GM19043 (cell line): ENCODE measurements at regions not wholly inside any gene's neighbourhood (a gene's known extent, or its start where the extent isn't known, plus 50 kb on each side); places are given as distances from the start of the nearest gene placed in this dataset.
"Not testable (repeated sequence)": the region's sequence is repeated elsewhere in the genome, so short reads cannot be mapped to it uniquely, and the experiment has no call there.

Experiments
- ATAC-seq: cut with Tn5 transposase; IDR thresholded peaks from one replicate; pipeline ENCODE4 v1.9.1; 2021; ENCODE audit warnings: low read depth; ENCODE audit not compliant: unreplicated experiment

DNA sequence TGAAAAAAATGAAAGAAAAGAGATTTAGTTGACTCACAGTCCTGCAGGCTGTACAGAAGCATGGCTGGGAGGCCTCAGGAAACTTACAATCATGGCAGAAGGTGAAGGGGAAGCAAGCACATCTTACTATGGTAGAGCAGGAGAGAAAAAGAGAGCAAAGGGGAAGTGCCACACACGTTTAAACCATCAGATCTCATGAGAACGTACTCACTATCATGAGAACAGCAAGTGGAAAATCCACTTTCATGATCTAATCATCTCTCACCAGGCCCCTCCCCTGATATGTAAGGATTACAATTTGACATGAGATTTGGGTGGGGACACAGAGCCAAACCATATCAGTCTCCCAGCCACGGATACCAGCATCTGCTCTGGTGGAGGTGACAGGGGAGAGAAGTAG, 50.8 kb upstream of the CPOX start:
- no peak for ATAC-seq

DNA sequence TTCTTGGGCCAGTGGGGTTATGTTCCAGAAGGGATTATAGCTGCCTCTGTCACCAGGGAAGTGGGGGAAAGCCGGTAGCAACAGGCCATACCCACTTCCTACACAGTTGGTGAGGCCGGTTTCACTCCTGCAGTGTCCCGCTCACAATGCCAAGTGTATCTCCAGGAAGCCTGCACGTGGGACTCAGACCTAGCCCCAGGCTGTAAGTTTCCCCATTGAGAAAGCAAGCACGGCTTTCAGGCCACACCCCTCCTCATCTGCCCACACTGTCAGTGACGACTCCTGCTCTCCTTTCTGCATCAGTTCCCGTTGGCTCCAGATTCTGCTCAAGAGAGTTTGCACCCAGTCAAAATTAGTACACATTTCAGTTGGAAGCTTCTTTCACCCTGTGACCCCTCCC, 51.6 kb upstream of the CPOX start:
- ATAC-seq: no peak

DNA sequence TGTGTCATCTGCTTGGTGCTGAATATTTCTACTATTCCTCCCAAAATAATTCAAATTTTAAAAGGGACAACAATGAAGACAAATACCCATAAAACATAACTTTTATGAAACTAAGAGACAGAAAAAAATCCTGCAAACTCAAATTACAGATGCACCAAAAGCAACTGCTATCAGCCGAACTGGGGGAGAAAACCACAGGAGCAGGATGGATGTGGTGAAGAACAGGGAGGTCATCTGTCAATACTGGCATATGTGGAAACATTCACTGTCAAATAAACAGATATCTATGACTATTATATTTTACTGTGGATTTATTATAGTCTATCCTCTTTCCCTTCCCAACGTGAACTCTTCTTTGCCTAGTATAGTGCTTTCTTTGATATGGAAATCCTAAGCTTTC, 53.3 kb upstream of the CPOX start:
- no peak for ATAC-seq

DNA sequence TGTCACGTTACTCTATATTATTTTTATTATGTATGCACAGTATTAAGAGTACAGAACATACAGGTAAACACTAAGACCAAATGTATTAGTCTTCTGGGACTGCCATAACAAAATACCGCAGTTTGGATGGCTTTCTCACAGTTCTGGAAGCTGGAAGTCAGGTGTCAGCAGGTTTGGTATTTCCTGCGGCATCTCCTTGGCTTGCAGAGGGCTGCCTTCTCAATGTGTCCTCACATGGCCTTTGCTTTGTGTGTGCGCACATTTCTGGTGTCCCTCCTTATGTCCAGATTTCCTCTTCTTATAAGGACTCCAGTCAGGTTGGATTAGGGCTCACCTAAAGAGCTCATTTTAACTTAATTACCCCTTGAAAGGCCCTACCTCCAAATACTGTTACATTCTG, 53.8 kb upstream of the CPOX start:
- ATAC-seq: no peak

DNA sequence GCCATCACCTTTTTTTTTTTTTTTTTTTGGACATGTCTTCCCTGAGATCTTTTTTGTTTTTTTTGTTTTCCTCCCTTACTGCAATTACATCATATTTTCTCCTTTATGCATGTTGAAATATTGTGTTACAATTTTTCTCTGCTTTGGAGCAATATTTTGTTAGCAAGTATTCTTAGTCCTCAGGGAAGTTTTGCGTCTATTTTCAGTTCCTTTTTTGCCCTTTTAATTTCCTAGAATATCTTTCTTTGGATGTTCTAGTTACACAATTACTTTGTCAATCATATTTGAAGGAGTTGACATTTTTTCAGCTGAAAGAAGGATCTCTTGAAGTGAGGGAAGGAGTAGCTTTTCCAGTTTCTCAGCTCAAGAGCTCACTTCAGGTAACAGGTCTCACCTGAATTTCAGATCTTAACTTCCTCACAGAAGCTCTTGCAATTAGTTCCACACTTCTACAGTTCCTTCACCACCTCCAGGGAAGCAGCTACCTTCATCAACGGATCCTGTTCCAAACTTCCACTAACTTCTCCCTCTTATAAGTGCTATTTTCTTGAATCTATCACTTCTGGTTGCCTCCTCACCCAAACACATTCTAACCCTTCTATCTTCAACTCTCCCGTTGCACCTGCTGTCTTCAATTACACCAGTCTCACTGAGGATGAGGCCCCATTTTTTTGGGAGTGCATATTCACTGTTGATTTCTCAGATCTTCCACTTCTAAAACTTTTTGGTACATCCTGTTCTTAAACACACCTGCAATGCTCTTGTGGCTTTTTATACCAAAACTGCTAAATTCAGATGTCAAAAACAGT, 57.8 kb upstream of the CPOX start:
- ATAC-seq: no peak

DNA sequence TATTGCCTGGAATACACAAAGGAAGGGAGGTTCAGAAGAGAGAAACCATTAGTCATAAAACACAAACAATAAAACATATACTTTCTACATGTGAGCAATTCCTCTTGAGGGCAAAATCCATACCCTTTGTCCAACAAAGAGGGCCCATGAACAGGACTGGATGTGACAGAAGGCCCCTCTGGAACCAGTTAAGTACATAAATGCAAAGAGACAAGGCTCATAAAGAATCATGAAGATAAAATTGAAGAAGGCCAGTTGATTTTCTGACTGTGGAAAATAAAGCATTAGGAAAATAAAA, 58.3 kb upstream of the CPOX start:
- no peak for ATAC-seq

DNA sequence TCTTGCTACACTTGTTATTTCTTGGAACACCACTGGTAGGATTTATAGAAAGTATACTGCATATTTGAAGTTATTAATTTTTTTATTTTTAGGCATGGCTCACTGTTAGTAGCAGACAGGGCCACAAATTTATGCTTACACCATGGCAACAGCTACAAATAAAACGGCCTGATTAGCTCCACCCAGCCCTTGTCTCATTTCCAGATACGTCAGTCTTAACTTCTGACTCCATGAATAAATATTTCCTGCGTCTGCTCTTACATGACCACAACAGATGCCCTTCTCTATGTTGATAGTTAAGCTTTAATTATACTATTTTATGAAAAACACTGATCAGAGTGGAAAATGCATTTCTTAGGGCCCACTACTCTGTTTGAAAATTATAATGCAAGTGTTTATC, 62.3 kb upstream of the CPOX start:
- ATAC-seq: no peak

DNA sequence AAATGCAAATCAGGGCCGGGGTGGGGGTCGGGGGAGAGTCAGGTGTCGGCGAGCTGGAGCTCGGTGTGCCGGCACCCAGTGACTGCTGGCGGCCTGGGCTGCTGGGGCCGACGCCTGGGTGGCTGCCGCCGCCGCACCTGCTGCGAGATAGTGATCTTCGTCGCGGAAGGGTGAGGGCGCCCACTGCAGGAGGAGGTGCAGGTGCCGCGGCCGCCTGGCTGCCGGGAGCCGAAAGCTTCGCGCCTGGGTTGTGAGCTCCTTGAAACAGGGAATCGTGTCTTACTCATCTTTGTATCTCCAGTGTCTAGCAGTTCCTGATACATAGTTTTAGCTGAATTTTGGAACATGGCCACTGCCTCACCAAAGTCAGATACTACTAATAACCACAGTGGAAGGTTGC, 64.0 kb upstream of the CPOX start:
- ATAC-seq: peak; percentile 97

DNA sequence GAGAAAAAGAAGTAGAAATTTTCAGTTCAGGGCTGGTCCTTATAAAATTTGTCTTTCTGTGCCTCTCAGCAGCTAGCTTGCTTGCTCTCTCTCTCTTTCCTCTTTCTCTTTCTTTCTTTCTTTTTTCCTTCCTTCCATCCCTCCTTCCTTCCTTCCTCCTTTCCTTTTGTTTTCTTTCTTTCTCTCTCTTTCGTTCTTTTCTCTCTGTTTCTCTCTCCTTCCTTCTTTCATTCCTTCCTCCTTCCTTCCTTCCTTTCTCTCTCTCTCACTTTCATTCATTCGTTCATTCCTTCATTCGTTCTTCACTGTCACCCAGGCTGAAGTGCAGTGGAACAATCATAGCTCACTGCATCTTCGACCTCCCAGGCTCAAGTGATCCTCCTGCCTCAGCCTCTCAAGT, 69.3 kb upstream of the CPOX start:
- no peak for ATAC-seq

DNA sequence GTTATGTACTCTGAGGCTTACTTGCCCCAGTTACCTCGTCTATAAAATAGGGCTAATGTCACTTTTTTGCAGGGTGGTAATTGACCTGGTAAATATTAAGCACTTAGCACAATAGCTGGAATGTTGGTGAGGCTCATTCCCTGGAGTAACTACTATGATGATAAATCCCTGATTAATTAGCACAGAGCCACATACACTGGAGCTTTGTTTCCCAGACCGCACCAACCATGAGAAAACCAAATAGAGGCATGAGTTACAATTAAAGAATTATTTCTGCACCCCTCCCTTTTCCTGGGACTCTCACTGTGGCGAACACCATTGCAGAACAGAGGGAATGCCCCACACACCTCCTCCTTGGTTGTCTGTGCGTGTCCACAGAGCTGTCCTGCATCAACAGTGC, 76.6 kb upstream of the CPOX start:
- ATAC-seq: no peak

DNA sequence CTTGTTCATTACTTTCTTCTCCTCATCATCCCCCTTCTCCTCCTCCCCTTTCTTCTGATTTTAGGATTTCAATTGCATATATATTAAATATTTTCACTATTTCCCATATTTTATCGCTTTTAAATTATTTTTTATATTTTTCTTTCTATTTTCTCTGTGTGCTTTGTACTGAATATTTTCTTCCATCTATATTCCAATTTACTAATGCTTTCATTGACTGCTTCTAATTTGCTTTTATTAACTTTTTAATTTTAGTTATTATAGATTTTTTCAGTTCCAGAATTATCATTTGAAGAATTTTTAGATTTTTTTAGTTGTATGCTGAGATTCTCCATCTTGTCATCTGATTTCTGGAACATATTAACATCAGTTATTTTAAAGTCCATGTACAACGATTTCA, 83.2 kb upstream of the ST3GAL6 start:
- no peak for ATAC-seq

DNA sequence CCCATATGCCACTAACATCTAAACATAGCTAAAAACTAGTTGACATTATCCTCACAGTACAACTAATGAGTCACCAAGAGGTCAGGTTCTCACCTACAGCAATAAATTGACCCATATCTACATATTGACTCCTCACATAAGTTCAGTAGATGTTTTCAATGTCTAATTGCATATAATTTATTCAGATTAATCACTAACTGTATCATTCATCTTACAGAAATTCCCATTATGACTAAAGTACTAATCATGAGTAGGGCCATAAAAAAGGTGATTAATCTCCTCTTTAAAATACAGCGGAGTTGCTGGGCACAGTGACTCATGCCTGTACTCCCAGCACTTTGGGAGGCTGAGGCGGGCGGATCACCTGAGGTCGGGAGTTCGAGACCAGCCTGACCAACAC, 82.4 kb upstream of the ST3GAL6 start:
- ATAC-seq: no peak

DNA sequence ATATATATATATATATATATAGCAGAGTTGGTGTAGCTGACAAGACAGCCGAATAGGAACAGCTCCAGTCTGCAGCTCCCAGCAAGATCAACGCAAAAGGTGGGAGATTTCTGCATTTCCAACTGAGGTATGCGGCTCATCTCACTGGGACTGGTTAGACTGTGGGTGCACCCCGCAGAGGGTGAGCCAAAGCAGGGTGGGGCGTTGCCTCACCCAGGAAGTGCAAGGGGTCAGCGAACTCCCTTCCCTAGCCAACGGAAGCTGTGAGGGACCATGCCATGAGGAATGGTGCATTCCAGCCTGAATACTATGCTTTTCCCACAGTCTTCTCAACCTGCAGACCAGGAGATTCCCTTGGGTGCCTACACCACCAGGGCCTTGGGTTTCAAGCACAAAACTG, 81.7 kb upstream of the ST3GAL6 start:
- no peak for ATAC-seq

DNA sequence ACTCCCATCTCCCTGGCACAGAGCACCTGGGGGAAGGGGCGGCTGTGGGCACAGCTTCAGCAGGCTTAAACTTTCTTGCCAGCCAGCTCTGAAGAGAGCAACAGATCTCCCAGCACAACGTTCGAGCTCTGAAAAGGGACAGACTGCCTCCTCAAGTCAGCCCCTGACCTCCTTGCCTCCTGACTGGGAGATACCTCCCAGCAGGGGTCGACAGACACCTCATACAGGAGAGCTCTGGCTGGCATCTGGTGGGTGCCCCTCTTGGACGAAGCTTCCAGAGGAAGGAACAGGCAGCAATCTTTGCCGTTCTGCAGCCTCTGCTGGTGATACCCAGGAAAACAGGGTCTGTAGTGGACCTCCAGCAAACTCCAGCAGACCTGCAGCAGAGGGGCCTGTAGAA, 80.7 kb upstream of the ST3GAL6 start:
- ATAC-seq: not testable (repeated sequence)

DNA sequence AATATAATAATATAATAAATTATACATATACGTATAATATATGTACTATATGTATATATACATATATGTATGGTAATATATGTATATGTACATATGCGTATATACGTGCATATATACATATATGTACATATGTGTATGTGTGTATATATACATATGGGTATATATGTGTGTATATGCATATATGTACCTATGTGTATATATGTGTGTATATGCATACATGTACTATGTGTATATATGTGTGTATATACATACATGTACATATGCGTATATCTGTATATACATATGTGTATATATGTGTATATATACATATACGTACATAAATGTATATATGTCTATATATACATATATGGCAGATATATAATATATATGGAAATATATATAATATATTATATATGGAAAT, 74.8 kb upstream of the ST3GAL6 start:
- no peak for ATAC-seq

DNA sequence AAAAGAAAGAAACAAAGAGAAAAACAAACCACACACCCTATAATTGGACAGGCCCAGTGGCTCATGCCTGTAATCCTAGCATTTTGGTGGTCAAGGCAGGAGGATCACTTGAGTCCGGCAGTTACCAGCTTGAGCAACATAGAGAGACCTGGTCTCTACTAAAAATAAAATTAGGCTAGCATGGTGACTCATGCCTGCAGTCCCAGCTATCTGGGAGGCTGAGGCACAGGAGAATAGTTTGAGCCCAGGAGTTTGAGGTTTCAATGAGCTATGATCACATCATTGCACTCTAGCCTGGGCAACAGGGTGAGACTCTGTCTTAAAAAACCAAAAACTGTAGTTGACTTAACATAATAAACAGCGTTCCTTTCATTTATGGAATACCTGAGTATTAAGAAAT, 72.3 kb upstream of the ST3GAL6 start:
- no peak for ATAC-seq

DNA sequence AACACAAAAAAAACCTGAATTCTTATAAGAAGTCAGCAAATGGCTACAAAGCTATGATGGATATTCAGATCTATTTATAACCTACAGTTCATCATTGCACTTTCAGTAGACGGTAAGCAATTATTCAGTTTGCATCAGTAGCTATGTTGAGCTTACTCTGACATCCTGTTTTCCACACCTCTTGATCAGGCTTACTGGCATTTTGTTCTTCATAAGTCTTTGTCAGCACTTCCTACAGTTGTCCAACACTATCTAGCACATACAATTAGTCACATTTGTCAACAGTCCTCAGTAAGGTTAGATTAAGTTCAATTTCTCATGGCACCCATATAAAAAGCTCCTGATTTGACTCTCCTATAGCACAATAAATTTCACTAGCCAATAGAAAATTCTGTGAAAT, 71.2 kb upstream of the ST3GAL6 start:
- no peak for ATAC-seq

DNA sequence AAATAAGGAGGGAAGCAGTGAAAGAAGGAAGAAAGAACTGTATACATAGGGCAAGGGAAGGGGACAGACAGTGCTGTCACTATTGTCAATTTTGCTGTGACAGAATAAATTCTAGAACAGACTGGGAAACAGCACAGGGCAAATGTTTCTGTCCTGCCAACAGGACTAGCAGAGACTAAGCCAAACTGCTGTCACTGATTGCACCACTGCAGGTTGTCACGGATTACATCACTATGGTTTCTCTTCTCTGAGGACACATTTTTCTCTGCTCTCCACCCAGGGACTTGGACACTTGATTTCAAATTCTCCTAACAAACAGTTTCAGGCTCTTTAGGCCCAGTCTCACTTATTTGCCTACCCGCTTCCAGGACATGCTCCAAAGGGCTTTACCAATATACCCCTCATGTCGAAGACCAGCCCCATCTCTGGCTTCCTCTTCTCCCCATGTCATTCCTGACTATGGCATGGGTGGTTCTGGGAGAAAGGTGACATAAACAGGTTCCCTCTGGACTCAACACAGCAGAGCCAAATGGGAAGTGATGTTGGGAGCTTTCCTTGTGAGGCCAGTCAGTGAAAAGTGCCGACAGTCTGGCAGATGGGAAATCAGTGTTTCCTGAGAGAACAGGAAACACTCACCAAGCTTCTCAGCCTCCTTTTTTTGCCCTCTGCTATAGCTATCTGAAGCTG, 70.2 kb upstream of the ST3GAL6 start:
- no peak for ATAC-seq

DNA sequence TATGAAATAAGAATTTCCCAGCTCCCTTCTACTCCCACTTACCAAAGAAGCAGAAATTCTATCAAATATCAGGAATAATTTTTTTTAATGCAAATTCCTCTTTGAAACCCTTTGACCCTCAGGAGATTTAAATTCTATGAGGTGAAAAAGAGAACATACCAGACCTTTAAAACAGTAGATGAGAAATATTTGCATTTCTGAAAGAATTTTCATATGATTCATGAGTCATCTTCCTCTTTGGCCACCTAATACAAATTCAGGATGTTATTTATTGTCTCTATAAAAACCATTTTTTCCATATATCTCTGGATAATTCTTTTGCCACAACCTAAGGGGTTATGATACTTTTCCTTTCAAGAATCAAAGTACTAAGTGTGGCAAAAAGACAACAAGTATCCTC, 67.3 kb upstream of the ST3GAL6 start:
- ATAC-seq: no peak

DNA sequence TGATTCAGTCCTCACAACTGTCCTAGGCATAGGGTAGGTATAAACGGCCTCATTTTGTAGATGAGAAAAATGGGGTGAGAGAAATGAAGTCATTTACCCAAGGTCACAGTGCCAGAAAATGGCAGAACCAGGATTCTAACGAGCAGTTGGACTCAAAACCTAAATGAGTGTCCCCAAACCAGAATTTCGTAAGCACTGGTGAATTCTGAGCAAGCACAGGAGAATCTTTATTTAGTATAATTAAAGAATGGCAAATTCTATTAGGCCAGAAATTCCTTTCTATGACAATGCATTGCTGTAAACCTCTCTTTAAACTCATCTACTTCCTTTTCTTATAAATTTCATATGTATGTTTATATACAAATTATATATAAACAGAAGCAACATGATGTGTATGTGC, 66.8 kb upstream of the ST3GAL6 start:
- not testable (repeated sequence) for ATAC-seq

DNA sequence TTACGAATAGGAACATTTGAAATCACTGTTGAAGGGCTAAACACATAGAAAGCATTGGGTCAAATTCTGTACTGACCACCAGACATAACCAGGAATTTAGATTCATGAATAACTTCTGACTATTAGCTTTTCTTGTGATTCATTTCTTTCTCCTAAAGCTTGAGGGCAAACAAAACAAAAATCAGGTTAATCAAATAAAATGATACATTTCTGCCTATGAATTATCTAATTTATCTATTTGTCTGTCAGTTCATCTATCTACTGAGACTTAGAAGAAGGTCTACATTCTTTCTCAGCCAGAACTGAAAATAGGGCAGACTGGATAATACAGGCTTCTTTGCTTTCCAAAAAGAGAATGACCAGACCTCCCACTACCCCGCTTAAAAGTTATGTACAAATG, 65.9 kb upstream of the ST3GAL6 start:
- ATAC-seq: no peak

DNA sequence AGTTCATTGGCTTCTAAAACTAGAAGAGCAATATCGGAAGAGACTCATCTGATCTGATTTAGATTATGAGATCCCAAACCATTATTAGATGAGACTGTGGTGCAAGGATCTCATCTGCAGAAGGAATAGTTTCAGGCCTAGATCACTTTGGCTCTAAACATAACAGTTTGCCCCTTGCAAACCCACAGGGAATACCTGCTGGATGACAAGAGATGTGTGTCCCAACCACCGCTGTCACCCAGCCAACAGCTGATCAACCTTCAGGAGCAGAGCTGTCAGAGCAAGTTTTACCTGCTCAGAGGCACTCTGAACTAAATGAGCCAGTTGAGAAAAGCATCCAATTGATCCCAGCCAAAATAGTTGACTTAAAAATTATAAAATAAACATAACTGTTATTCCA, 64.0 kb upstream of the ST3GAL6 start:
- no peak for ATAC-seq
